ENCODE measurements at regions not wholly inside any gene's neighbourhood (a gene's known extent, or its start where the extent isn't known, plus 50 kb on each side); places are given as distances from the start of the nearest gene placed in this dataset.

GRCh38 chr10:31157123-31158010 is 125.7 kb upstream of the ZNF438 start:
- no peaks in the 10 kb centered on the region for H3K79me1 ChIP-seq (ENCODE audit: low read depth, low read length)
- no CpG with 5 or more reads among the region's 19 CpGs for WGBS, 2 donors (ENCODE audit: extremely low coverage in 2 of 2, insufficient read length in 2 of 2, insufficient replicate concordance in 1 of 2)
- H3K4me2 ChIP-seq (ENCODE audit: insufficient read depth, low read length, poor library complexity, severe bottlenecking) = no peak overlapping the region
- H4K91ac ChIP-seq (ENCODE audit: low read depth, low read length, poor library complexity) = no peak overlapping the region
- no peak overlapping the region for H3K9ac ChIP-seq (ENCODE audit: low read depth, low read length, poor library complexity)
- no peak overlapping the region for H3K27ac ChIP-seq (replicated peaks; ENCODE audit: low read length)
- no peak overlapping the region for H2AK5ac ChIP-seq (ENCODE audit: low read depth, low read length)
- peak overlapping the region; percentile 22 for H3K18ac ChIP-seq (ENCODE audit: low read length)
- no peak overlapping the region for H3K14ac ChIP-seq (ENCODE audit: low read length)
- peaks cover 2 to 10% of the 10 kb centered on the region in 2 donors for H3K4me1 ChIP-seq (ENCODE audit: control insufficient read depth in 2 of 2, insufficient read depth in 1 of 2, low read depth in 1 of 2, low read length in 2 of 2)
- no peaks in the 10 kb centered on the region for H3K27me3 ChIP-seq (ENCODE audit: control insufficient read depth in 3 of 3, insufficient read depth in 3 of 3, low read depth in 1 of 3, low read length in 3 of 3)
- no peak overlapping the region for H2BK12ac ChIP-seq (ENCODE audit: low read length)
- H2BK120ac ChIP-seq (ENCODE audit: low read depth, low read length) = no peak overlapping the region
- DNase-seq (ENCODE audit: low spot score) = no peak
- peak overlapping the region; percentile 30 for H4K8ac ChIP-seq (ENCODE audit: low read depth, low read length)
- no peak overlapping the region for H3K23ac ChIP-seq (ENCODE audit: low read depth, low read length, poor library complexity)
- no peak overlapping the region for H2BK15ac ChIP-seq (ENCODE audit: low read length)
- H3K4me3 ChIP-seq (ENCODE audit: low read length in 2 of 2) = no peak overlapping the region
- no peak overlapping the region for H3K4ac ChIP-seq (ENCODE audit: low read length)
- H2BK5ac ChIP-seq (ENCODE audit: low read length) = no peak overlapping the region
- no peaks in the 10 kb centered on the region for H3K36me3 ChIP-seq (replicated peaks in 1 of 2; ENCODE audit: control insufficient read depth in 2 of 2, insufficient read depth in 2 of 2, low read length in 2 of 2)
- H2AFZ ChIP-seq (ENCODE audit: low read length) = peak overlapping the region; percentile 82
- H3K9me3 ChIP-seq (replicated peaks in 1 of 2; ENCODE audit: control insufficient read depth in 2 of 2, insufficient read depth in 1 of 2, low read depth in 1 of 2, low read length in 2 of 2) = no peaks in the 10 kb centered on the region

DNA sequence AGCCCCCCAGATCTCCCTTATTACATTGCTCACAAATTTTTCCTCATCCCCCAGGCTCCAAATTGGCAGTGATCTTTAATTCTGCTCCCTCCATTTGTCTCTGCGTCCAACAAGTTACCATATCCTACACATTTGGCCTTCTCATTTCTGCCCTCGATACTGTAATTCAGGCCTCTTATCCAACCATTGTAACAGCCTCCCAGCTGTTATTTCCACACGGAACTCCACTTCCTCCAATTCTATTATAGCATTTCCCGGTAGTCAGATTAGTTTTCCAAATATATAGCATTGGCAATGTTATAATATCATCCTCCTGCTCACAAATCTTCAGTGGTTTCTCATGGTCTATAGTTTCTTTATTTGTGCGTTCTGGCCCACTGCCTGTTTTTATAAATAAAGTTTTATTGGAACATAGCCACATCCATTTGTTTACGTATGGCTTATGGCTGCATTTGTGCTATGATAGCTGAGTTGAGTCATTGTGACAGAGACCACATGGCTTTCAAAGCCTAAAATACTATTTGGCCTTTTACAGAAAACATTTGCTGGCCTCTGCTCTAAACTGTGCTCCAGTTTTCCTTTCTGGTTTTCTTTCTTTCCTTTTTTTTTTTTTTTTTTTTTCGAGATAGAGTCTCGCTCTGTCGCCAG is 126.5 kb upstream of the ZNF438 start:
- no peak overlapping the region for H2BK12ac ChIP-seq (ENCODE audit: low read length)
- H3K18ac ChIP-seq (ENCODE audit: low read length) = no peak overlapping the region
- no peaks in the 10 kb centered on the region for H3K36me3 ChIP-seq (replicated peaks in 1 of 2; ENCODE audit: control insufficient read depth in 2 of 2, insufficient read depth in 2 of 2, low read length in 2 of 2)
- peaks cover 2 to 10% of the 10 kb centered on the region in 2 donors for H3K4me1 ChIP-seq (ENCODE audit: control insufficient read depth in 2 of 2, insufficient read depth in 1 of 2, low read depth in 1 of 2, low read length in 2 of 2)
- no peak for DNase-seq (ENCODE audit: low spot score)
- H3K27ac ChIP-seq (replicated peaks; ENCODE audit: low read length) = no peak overlapping the region
- peak overlapping the region; percentile 82 for H2AFZ ChIP-seq (ENCODE audit: low read length)
- no peak overlapping the region for H4K8ac ChIP-seq (ENCODE audit: low read depth, low read length)
- H3K23ac ChIP-seq (ENCODE audit: low read depth, low read length, poor library complexity) = no peak overlapping the region
- H3K4me2 ChIP-seq (ENCODE audit: insufficient read depth, low read length, poor library complexity, severe bottlenecking) = no peak overlapping the region
- H2BK5ac ChIP-seq (ENCODE audit: low read length) = no peak overlapping the region
- H3K4ac ChIP-seq (ENCODE audit: low read length) = no peak overlapping the region
- no peak overlapping the region for H4K91ac ChIP-seq (ENCODE audit: low read depth, low read length, poor library complexity)
- no peak overlapping the region for H3K9ac ChIP-seq (ENCODE audit: low read depth, low read length, poor library complexity)
- H3K9me3 ChIP-seq (replicated peaks in 1 of 2; ENCODE audit: control insufficient read depth in 2 of 2, insufficient read depth in 1 of 2, low read depth in 1 of 2, low read length in 2 of 2) = no peaks in the 10 kb centered on the region
- no peak overlapping the region for H2AK5ac ChIP-seq (ENCODE audit: low read depth, low read length)
- WGBS, 2 donors (ENCODE audit: extremely low coverage in 2 of 2, insufficient read length in 2 of 2, insufficient replicate concordance in 1 of 2) = no CpG with 5 or more reads among the region's 9 CpGs
- H2BK15ac ChIP-seq (ENCODE audit: low read length) = no peak overlapping the region
- no peak overlapping the region for H3K4me3 ChIP-seq (ENCODE audit: low read length in 2 of 2)
- no peak overlapping the region for H2BK120ac ChIP-seq (ENCODE audit: low read depth, low read length)
- no peaks in the 10 kb centered on the region for H3K27me3 ChIP-seq (ENCODE audit: control insufficient read depth in 3 of 3, insufficient read depth in 3 of 3, low read depth in 1 of 3, low read length in 3 of 3)
- no peaks in the 10 kb centered on the region for H3K79me1 ChIP-seq (ENCODE audit: low read depth, low read length)
- no peak overlapping the region for H3K14ac ChIP-seq (ENCODE audit: low read length)

DNA sequence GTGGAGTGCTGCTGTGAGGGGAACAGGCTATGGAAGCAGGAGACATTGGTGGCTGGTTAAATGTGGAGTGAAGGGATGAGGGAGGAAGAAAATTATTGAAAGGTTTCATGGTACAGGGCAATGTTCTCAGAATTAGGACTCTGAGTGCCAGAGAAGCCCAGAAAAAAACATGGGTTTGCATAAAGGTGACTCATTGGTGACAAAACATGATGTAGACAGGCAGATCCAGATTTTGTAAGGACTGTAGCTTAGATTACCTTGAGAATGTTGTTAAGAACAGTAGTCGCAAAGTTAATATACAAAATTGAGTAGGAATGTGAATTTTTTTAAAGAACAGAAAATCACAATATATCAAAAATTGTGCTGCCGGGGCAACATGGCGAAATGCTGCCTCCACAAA is 134.9 kb upstream of the ZNF438 start:
- DNase-seq (ENCODE audit: low spot score) = no peak
- Histone ChIP-seq H3K9ac (ENCODE audit: low read depth, low read length, poor library complexity) (no peak overlapping the region), H2BK5ac (ENCODE audit: low read length) (no peak overlapping the region), H3K27ac (replicated peaks; ENCODE audit: low read length) (no peak overlapping the region), H3K23ac (ENCODE audit: low read depth, low read length, poor library complexity) (no peak overlapping the region), H3K4me3 (ENCODE audit: low read length in 2 of 2) (no peak overlapping the region), H4K91ac (ENCODE audit: low read depth, low read length, poor library complexity) (no peak overlapping the region), H3K4ac (ENCODE audit: low read length) (no peak overlapping the region), H2BK15ac (ENCODE audit: low read length) (no peak overlapping the region), H3K79me1 (ENCODE audit: low read depth, low read length) (no peaks in the 10 kb centered on the region), H3K18ac (ENCODE audit: low read length) (no peak overlapping the region), H3K4me2 (ENCODE audit: insufficient read depth, low read length, poor library complexity, severe bottlenecking) (no peak overlapping the region), H4K8ac (ENCODE audit: low read depth, low read length) (no peak overlapping the region), H2AK5ac (ENCODE audit: low read depth, low read length) (no peak overlapping the region), H2BK120ac (ENCODE audit: low read depth, low read length) (no peak overlapping the region), H2BK12ac (ENCODE audit: low read length) (no peak overlapping the region), H3K14ac (ENCODE audit: low read length) (no peak overlapping the region), H3K9me3 (replicated peaks in 1 of 2; ENCODE audit: control insufficient read depth in 2 of 2, insufficient read depth in 1 of 2, low read depth in 1 of 2, low read length in 2 of 2) (peaks cover 5 to 10% of the 10 kb centered on the region in 2 donors), H2AFZ (ENCODE audit: low read length) (no peak overlapping the region), H3K4me1 (ENCODE audit: control insufficient read depth in 2 of 2, insufficient read depth in 1 of 2, low read depth in 1 of 2, low read length in 2 of 2) (no peaks in the 10 kb centered on the region), H3K27me3 (ENCODE audit: control insufficient read depth in 3 of 3, insufficient read depth in 3 of 3, low read depth in 1 of 3, low read length in 3 of 3) (no peaks in the 10 kb centered on the region), H3K36me3 (replicated peaks in 1 of 2; ENCODE audit: control insufficient read depth in 2 of 2, insufficient read depth in 2 of 2, low read length in 2 of 2) (no peaks in the 10 kb centered on the region)
- no CpG with 5 or more reads among the region's 3 CpGs for WGBS, 2 donors (ENCODE audit: extremely low coverage in 2 of 2, insufficient read length in 2 of 2, insufficient replicate concordance in 1 of 2)

GRCh38 chr10:31170636-31171035 is 139.0 kb upstream of the ZNF438 start:
- no peak overlapping the region for H2BK5ac ChIP-seq (ENCODE audit: low read length)
- no peaks in the 10 kb centered on the region for H3K27me3 ChIP-seq (ENCODE audit: control insufficient read depth in 3 of 3, insufficient read depth in 3 of 3, low read depth in 1 of 3, low read length in 3 of 3)
- H4K8ac ChIP-seq (ENCODE audit: low read depth, low read length) = no peak overlapping the region
- H2AK5ac ChIP-seq (ENCODE audit: low read depth, low read length) = no peak overlapping the region
- H3K4me3 ChIP-seq (ENCODE audit: low read length in 2 of 2) = peak overlapping the region in 1 of 2 donors; percentile 39
- no peak overlapping the region for H3K4me2 ChIP-seq (ENCODE audit: insufficient read depth, low read length, poor library complexity, severe bottlenecking)
- H2BK15ac ChIP-seq (ENCODE audit: low read length) = no peak overlapping the region
- no peak overlapping the region for H2BK120ac ChIP-seq (ENCODE audit: low read depth, low read length)
- WGBS, 2 donors (ENCODE audit: extremely low coverage in 2 of 2, insufficient read length in 2 of 2, insufficient replicate concordance in 1 of 2) = no CpG with 5 or more reads among the region's 4 CpGs
- H3K18ac ChIP-seq (ENCODE audit: low read length) = no peak overlapping the region
- H3K14ac ChIP-seq (ENCODE audit: low read length) = no peak overlapping the region
- no peak overlapping the region for H3K9ac ChIP-seq (ENCODE audit: low read depth, low read length, poor library complexity)
- no peak overlapping the region for H3K23ac ChIP-seq (ENCODE audit: low read depth, low read length, poor library complexity)
- no peak overlapping the region for H3K27ac ChIP-seq (replicated peaks; ENCODE audit: low read length)
- H3K4me1 ChIP-seq (ENCODE audit: control insufficient read depth in 2 of 2, insufficient read depth in 1 of 2, low read depth in 1 of 2, low read length in 2 of 2) = no peaks in the 10 kb centered on the region
- no peak overlapping the region for H3K4ac ChIP-seq (ENCODE audit: low read length)
- H4K91ac ChIP-seq (ENCODE audit: low read depth, low read length, poor library complexity) = no peak overlapping the region
- peaks cover 8 to 20% of the 10 kb centered on the region in 2 donors for H3K9me3 ChIP-seq (replicated peaks in 1 of 2; ENCODE audit: control insufficient read depth in 2 of 2, insufficient read depth in 1 of 2, low read depth in 1 of 2, low read length in 2 of 2)
- H3K36me3 ChIP-seq (replicated peaks in 1 of 2; ENCODE audit: control insufficient read depth in 2 of 2, insufficient read depth in 2 of 2, low read length in 2 of 2) = no peaks in the 10 kb centered on the region
- no peaks in the 10 kb centered on the region for H3K79me1 ChIP-seq (ENCODE audit: low read depth, low read length)
- H2BK12ac ChIP-seq (ENCODE audit: low read length) = no peak overlapping the region
- peak overlapping the region; percentile 68 for H2AFZ ChIP-seq (ENCODE audit: low read length)
- DNase-seq (ENCODE audit: low spot score) = no peak
